Stomach (tissue), 8 donors: ENCODE measurements at regions not wholly inside any gene's neighbourhood (a gene's known extent, or its start where the extent isn't known, plus 50 kb on each side); places are given as distances from the start of the nearest gene placed in this dataset.

Experiments
- DNase-seq, 2 donors: peaks; one replicate each; pipeline versions ENCODE4 v3.0.0 to v3.0.0-alpha.2; 2013 to 2019
- H3K27ac ChIP-seq, 5 donors: fragments of 200-600 bp in 4 of 5; sonication (generic) in 4 of 5; one replicate each; pipeline ENCODE4 v1.5.1; 2013 to 2019; ENCODE audit warnings: mild to moderate bottlenecking in 1 of 5, moderate library complexity in 1 of 5
- H3K27me3 ChIP-seq, 3 donors: fragments of 200-600 bp; sonication (generic); one replicate each; pipeline ENCODE4 v1.5.1; 2017 to 2019; ENCODE audit warnings: mixed run types in 1 of 3
- H3K36me3 ChIP-seq, 4 donors: fragments of 200-600 bp; sonication (generic); 1 replicate in 3 of 4; 2 replicates in 1 of 4; pipeline ENCODE4 v1.5.1; 2016 to 2019
- H3K4me1 ChIP-seq, 4 donors: fragments of 200-600 bp; sonication (generic); one replicate each; pipeline ENCODE4 v1.5.1; 2016 to 2019
- H3K4me3 ChIP-seq, 4 donors: fragments of 200-600 bp; sonication (generic) in 3 of 4; one replicate each; pipeline ENCODE4 v1.5.1; 2016 to 2019; ENCODE audit warnings: mild to moderate bottlenecking in 1 of 4
- H3K9me3 ChIP-seq, 4 donors: fragments of 200-600 bp; sonication (generic); one replicate each; pipeline ENCODE4 v1.5.1; 2016 to 2019
- EP300 ChIP-seq: sonication (generic); formaldehyde crosslinking; IDR thresholded peaks from one replicate; pipeline ENCODE4 v1.6.1; 2017; ENCODE audit warnings: antibody characterized with exemption
- POLR2A ChIP-seq, 4 donors: fragments of 450-650 bp; IDR thresholded peaks; one replicate each; pipeline ENCODE4 v1.6.1; 2016; ENCODE audit warnings: antibody characterized with exemption in 4 of 4, control low read depth in 2 of 4, mild to moderate bottlenecking in 1 of 4, moderate library complexity in 1 of 4
- POLR2AphosphoS5 ChIP-seq, 3 donors: sonication (generic); formaldehyde crosslinking; IDR thresholded peaks; one replicate each; pipeline ENCODE4 v1.6.1; 2016; ENCODE audit warnings: antibody characterized with exemption in 3 of 3
- WGBS, 5 donors: extraction: QIAGEN DNeasy Blood & Tissue Kit in 3 of 5; methylation state at CpG; one replicate each; pipeline versions ENCODE4 v1.1.5 to v1.1.7; 2013 to 2018; 5-methylcytosine and 5-hydroxymethylcytosine counted together
- intact Hi-C: fragments of 100-400 bp; cut with DNase I; formaldehyde crosslinking; loops from one replicate; pipeline ENCODE4 v1.15.1; 2023; ENCODE audit warnings: low total_unique reads
- TF ChIP-seq, protein P1 (sequence below), 7 experiments: fragments of 450-650 bp in 4 of 7; fragments of 200-600 bp in 3 of 7; sonication (generic) in 3 of 7; IDR thresholded peaks; one replicate each; pipeline ENCODE4 v1.5.1; 2016 to 2019; ENCODE audit warnings: antibody characterized with exemption in 7 of 7, control low read depth in 2 of 7, mild to moderate bottlenecking in 1 of 7
- donor health status: healthy with polysubstance abuse.
- donor health status: Bipolar disorder and iron deficiency.
- donor health status: healthy.

DNA sequence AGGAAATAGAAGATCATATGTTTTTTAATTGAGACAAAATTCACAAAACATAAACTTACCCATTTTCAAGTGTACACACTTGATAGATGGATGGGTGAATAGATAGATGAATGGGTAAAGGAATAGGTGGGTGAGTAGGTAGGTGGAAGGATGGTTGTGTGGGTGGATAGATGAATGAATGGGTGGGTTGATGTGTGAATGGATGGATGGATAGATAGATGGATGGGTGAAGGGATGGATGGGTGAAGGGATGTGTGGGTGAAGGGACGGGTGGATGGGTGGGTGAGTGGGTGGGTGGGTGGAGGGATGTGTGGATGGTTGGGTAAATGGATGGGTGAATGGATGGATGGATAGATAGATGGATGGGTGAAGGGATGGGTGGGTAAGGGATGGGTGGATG, 86.1 kb upstream of the KCND3 start:
- Histone ChIP-seq H3K4me3 (no peak overlapping the region), H3K27me3 (no peaks in the 10 kb centered on the region), H3K9me3 (peaks cover 0 to 5% (median 0%) of the 10 kb centered on the region in 4 donors), H3K36me3 (no peaks in the 10 kb centered on the region), H3K4me1 (no peaks in the 10 kb centered on the region), H3K27ac (no peak overlapping the region)
- 67 to 91% (median 82%) methylated on average over 1 of the region's 1 CpG for WGBS, 5 donors
- no peak for DNase-seq
- intact Hi-C loops: no loop called here
- TF ChIP-seq EP300: no peak
- no peak for TF ChIP-seq POLR2AphosphoS5 (IDR thresholded peaks at IDR 0.05)
- TF ChIP-seq, protein P1, sequence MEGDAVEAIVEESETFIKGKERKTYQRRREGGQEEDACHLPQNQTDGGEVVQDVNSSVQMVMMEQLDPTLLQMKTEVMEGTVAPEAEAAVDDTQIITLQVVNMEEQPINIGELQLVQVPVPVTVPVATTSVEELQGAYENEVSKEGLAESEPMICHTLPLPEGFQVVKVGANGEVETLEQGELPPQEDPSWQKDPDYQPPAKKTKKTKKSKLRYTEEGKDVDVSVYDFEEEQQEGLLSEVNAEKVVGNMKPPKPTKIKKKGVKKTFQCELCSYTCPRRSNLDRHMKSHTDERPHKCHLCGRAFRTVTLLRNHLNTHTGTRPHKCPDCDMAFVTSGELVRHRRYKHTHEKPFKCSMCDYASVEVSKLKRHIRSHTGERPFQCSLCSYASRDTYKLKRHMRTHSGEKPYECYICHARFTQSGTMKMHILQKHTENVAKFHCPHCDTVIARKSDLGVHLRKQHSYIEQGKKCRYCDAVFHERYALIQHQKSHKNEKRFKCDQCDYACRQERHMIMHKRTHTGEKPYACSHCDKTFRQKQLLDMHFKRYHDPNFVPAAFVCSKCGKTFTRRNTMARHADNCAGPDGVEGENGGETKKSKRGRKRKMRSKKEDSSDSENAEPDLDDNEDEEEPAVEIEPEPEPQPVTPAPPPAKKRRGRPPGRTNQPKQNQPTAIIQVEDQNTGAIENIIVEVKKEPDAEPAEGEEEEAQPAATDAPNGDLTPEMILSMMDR (IDR thresholded peaks at IDR 0.05): no peak
- TF ChIP-seq POLR2A (IDR thresholded peaks at IDR 0.05): no peak

- 55 to 84% (median 71%) methylated on average over 2 of the region's 2 CpGs for WGBS, 5 donors
- Histone ChIP-seq H3K27me3 (peaks cover 0 to 8% (median 0%) of the 10 kb centered on the region in 3 donors), H3K27ac (no peak overlapping the region), H3K9me3 (no peaks in the 10 kb centered on the region), H3K4me3 (no peak overlapping the region), H3K36me3 (no peaks in the 10 kb centered on the region), H3K4me1 (no peaks in the 10 kb centered on the region)
- no peak for DNase-seq
- intact Hi-C loops: no loop called here
- TF ChIP-seq POLR2A (IDR thresholded peaks at IDR 0.05): no peak
Observed at GRCh38 chr1:112079446-112079845, 90.0 kb upstream of the KCND3 start.

- no peaks in the 10 kb centered on the region for H3K36me3 ChIP-seq
- H3K9me3 ChIP-seq: no peaks in the 10 kb centered on the region
- WGBS, 5 donors: 18 to 35% (median 30%) methylated on average over 3 of the region's 3 CpGs
- peaks cover 0 to 13% (median 0%) of the 10 kb centered on the region in 3 donors for H3K27me3 ChIP-seq
- TF ChIP-seq, protein P1 (IDR thresholded peaks at IDR 0.05): no peak
- TF ChIP-seq EP300: no peak
- TF ChIP-seq POLR2AphosphoS5 (IDR thresholded peaks at IDR 0.05): no peak
- TF ChIP-seq POLR2A (IDR thresholded peaks at IDR 0.05): no peak
- no peaks in the 10 kb centered on the region for H3K4me1 ChIP-seq
- DNase-seq: peak in 1 of 2 donors; percentile 42
- no peak overlapping the region for H3K27ac ChIP-seq
- H3K4me3 ChIP-seq: no peak overlapping the region
- intact Hi-C loops: no loop called here
Observed at GRCh38 chr1:112083487-112083886, 94.0 kb upstream of the KCND3 start.

- no peaks in the 10 kb centered on the region for H3K4me1 ChIP-seq
- no peak for DNase-seq
- no peak overlapping the region for H3K27ac ChIP-seq
- no peaks in the 10 kb centered on the region for H3K9me3 ChIP-seq
- WGBS, 5 donors: 18 to 27% (median 23%) methylated on average over 7 of the region's 7 CpGs
- H3K36me3 ChIP-seq: no peaks in the 10 kb centered on the region
- intact Hi-C loops: no loop called here
- no peak for TF ChIP-seq POLR2A (IDR thresholded peaks at IDR 0.05)
- no peak for TF ChIP-seq POLR2AphosphoS5 (IDR thresholded peaks at IDR 0.05)
- no peak for TF ChIP-seq EP300
- TF ChIP-seq, protein P1 (IDR thresholded peaks at IDR 0.05): no peak
- H3K4me3 ChIP-seq: no peak overlapping the region
- peaks cover 0 to 23% (median 0%) of the 10 kb centered on the region in 3 donors for H3K27me3 ChIP-seq
Observed at GRCh38 chr1:112092656-112093371, 103.3 kb upstream of the KCND3 start.

DNA sequence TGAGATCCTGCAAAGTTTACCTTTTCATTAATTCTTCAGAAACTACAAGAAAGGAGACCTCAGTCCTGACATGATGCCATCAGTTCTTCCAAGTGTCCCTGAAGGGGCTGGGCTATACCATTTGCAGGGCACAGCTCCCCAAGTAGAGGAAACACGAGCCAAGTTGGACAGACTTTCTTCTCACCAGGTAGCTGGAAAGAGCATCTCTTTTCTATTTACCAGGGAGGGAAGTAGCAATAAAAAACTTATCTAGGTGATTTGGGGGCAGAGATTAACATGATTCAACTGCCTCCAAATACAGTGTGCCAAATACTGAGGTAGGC, 103.9 kb upstream of the KCND3 start:
- H3K4me1 ChIP-seq: no peaks in the 10 kb centered on the region
- H3K36me3 ChIP-seq: no peaks in the 10 kb centered on the region
- intact Hi-C loops: no loop called here
- no peaks in the 10 kb centered on the region for H3K9me3 ChIP-seq
- no peak overlapping the region for H3K27ac ChIP-seq
- H3K4me3 ChIP-seq: no peak overlapping the region
- H3K27me3 ChIP-seq: peaks cover 0 to 23% (median 0%) of the 10 kb centered on the region in 3 donors
- DNase-seq: no peak
- WGBS, 5 donors: 21 to 30% (median 23%) methylated on average over 1 of the region's 1 CpG
- TF ChIP-seq POLR2AphosphoS5 (IDR thresholded peaks at IDR 0.05) (no peak), EP300 (no peak), POLR2A (IDR thresholded peaks at IDR 0.05) (no peak)
- TF ChIP-seq, protein P1 (IDR thresholded peaks at IDR 0.05): no peak
